ENCODE measurements at regions not wholly inside any gene's neighbourhood (a gene's known extent, or its start where the extent isn't known, plus 50 kb on each side); places are given as distances from the start of the nearest gene placed in this dataset.

DNA sequence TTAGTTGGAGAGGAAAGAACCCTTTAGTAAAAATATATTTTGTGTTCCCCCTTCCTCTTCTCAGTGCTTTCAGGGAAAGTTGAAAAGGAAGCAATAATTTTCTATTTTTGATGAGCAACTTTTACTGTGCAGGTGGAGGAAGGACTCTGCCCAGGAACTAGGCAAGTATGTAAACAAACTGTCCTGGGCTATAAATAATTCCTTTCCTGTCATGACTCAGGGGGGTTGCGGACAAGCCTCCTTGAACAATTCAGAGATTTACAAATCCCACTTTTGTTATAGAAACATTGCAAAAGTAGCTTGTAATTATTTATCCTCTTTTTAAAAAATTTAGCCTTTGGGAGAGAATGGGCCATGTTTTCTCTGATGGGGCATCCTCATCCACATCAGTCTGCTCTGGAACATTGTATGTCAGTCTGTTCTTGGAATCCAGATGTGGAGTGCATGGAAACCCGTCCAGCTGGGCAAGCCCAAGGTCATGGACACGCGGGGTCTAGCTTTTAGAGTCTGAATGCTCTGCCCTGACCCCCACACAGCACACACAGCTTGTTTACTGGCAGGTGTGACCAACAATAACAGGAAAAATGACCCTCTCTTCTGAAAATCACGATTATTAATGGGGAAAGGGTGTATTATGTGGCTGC, 127.6 kb downstream of the GADD45G start:
- Histone ChIP-seq H4K20me1 (ENCODE audit: control insufficient read depth, extremely low read depth, insufficient read depth, low read length) (no peaks in the 10 kb centered on the region), H3K4me1 (ENCODE audit: control insufficient read depth, extremely low read depth, insufficient read depth, low read length) (no peaks in the 10 kb centered on the region), H2AFZ (ENCODE audit: control insufficient read depth, low read length) (no peak overlapping the region), H3K27ac (ENCODE audit: control insufficient read depth, insufficient read depth, low read length) (no peak overlapping the region), H3K9ac (ENCODE audit: control insufficient read depth, extremely low read depth, insufficient read depth, low read length) (no peak overlapping the region), H3K4me3 (ENCODE audit: control insufficient read depth in 2 of 3, extremely low read depth in 1 of 3, insufficient read depth in 2 of 3, low read depth in 1 of 3, low read length in 3 of 3) (no peak overlapping the region), H3K9me1 (ENCODE audit: control insufficient read depth, extremely low read depth, insufficient read depth, low read length) (no peaks in the 10 kb centered on the region), H3K36me3 (ENCODE audit: control insufficient read depth in 2 of 2, extremely low read depth in 1 of 2, insufficient read depth in 2 of 2, low read length in 2 of 2) (no peaks in the 10 kb centered on the region), H3K9me3 (ENCODE audit: control insufficient read depth, low read depth, low read length) (no peaks in the 10 kb centered on the region), H3K79me2 (ENCODE audit: control insufficient read depth, insufficient read depth, low read length) (no peaks in the 10 kb centered on the region), H3K27me3 (ENCODE audit: control insufficient read depth, extremely low read depth, insufficient read depth, low read length) (peaks cover 3% of the 10 kb centered on the region), H3K4me2 (ENCODE audit: control insufficient read depth, extremely low read depth, insufficient read depth, low read depth, low read length) (no peak overlapping the region)
- DNase-seq (ENCODE audit: low read depth, low spot score) (no peak), FAIRE-seq (no peak)
- dilution Hi-C loops (cut with MboI; ENCODE audit: extremely low pct_ligation_motif_present, low sequenced_read_pairs) = no loop called here
- TF ChIP-seq EZH2 (IDR thresholded peaks at IDR 0.05; ENCODE audit: low read length) (no peak), CTCF (optimal IDR thresholded peaks at IDR 0.05 in 1 of 3, IDR thresholded peaks at IDR 0.05 in 1 of 3, conservative IDR thresholded peaks at IDR 0.05 in 1 of 3; ENCODE audit: extremely low read depth in 1 of 3, insufficient read depth in 2 of 3, low read length in 3 of 3) (no peak)

DNA sequence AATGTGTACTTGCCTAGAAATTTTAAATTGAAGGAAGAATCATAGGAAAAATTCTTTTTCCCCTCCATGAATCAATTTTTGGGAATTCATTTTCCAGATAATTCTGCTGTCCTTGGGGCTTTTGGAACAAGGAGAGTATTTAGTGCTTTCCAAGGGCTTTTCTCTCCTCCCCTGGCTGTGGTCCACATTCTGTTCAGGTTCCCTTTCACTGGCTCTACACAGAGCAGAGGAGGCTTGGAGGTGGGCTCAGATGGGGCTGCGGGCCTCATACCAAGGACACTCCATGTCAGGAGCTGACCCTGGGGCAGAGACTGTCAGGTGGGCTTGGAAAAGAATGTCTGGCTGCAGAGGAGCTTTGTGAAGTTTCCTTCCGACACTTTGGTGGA, 128.1 kb downstream of the GADD45G start:
- DNase-seq (ENCODE audit: low read depth, low spot score) (no peak), FAIRE-seq (no peak)
- no peaks in the 10 kb centered on the region for H4K20me1 ChIP-seq (ENCODE audit: control insufficient read depth, extremely low read depth, insufficient read depth, low read length)
- H3K36me3 ChIP-seq (ENCODE audit: control insufficient read depth in 2 of 2, extremely low read depth in 1 of 2, insufficient read depth in 2 of 2, low read length in 2 of 2) = no peaks in the 10 kb centered on the region
- H3K27me3 ChIP-seq (ENCODE audit: control insufficient read depth, extremely low read depth, insufficient read depth, low read length) = peaks cover 3% of the 10 kb centered on the region
- H3K9ac ChIP-seq (ENCODE audit: control insufficient read depth, extremely low read depth, insufficient read depth, low read length) = no peak overlapping the region
- no peak overlapping the region for H3K4me3 ChIP-seq (ENCODE audit: control insufficient read depth in 2 of 3, extremely low read depth in 1 of 3, insufficient read depth in 2 of 3, low read depth in 1 of 3, low read length in 3 of 3)
- H3K4me1 ChIP-seq (ENCODE audit: control insufficient read depth, extremely low read depth, insufficient read depth, low read length) = no peaks in the 10 kb centered on the region
- H3K9me1 ChIP-seq (ENCODE audit: control insufficient read depth, extremely low read depth, insufficient read depth, low read length) = no peaks in the 10 kb centered on the region
- H3K27ac ChIP-seq (ENCODE audit: control insufficient read depth, insufficient read depth, low read length) = no peak overlapping the region
- no peaks in the 10 kb centered on the region for H3K9me3 ChIP-seq (ENCODE audit: control insufficient read depth, low read depth, low read length)
- no peak for TF ChIP-seq CTCF (optimal IDR thresholded peaks at IDR 0.05 in 1 of 3, IDR thresholded peaks at IDR 0.05 in 1 of 3, conservative IDR thresholded peaks at IDR 0.05 in 1 of 3; ENCODE audit: extremely low read depth in 1 of 3, insufficient read depth in 2 of 3, low read length in 3 of 3)
- no peak for TF ChIP-seq EZH2 (IDR thresholded peaks at IDR 0.05; ENCODE audit: low read length)
- dilution Hi-C loops (cut with MboI; ENCODE audit: extremely low pct_ligation_motif_present, low sequenced_read_pairs) = no loop called here
- H3K79me2 ChIP-seq (ENCODE audit: control insufficient read depth, insufficient read depth, low read length) = no peaks in the 10 kb centered on the region
- no peak overlapping the region for H3K4me2 ChIP-seq (ENCODE audit: control insufficient read depth, extremely low read depth, insufficient read depth, low read depth, low read length)
- no peak overlapping the region for H2AFZ ChIP-seq (ENCODE audit: control insufficient read depth, low read length)

All from keratinocyte (primary cell).